Upper lobe of right lung (tissue), 1 donor: ENCODE measurements at regions not wholly inside any gene's neighbourhood (a gene's known extent, or its start where the extent isn't known, plus 50 kb on each side); places are given as distances from the start of the nearest gene placed in this dataset.
"Not testable (repeated sequence)": the region's sequence is repeated elsewhere in the genome, so short reads cannot be mapped to it uniquely, and the experiment has no call there.

Experiments used
- ATAC-seq: fragments of 200-7000 bp; cut with Tn5 transposase; one replicate; pipeline ENCODE4 v1.9.1; 2020; ENCODE audit warnings: mild to moderate bottlenecking, moderate library complexity
- DNase-seq: peaks from one replicate; pipeline ENCODE4 v3.0.0-alpha.2; 2020
- H3K27ac ChIP-seq: fragments of 200-600 bp; one replicate; pipeline ENCODE4 v1.8.0; 2022
- H3K27me3 ChIP-seq: fragments of 200-600 bp; one replicate; pipeline ENCODE4 v1.8.0; 2022; ENCODE audit warnings: mild to moderate bottlenecking
- H3K36me3 ChIP-seq: fragments of 200-600 bp; one replicate; pipeline ENCODE4 v1.8.0; 2022
- H3K4me1 ChIP-seq: fragments of 200-600 bp; one replicate; pipeline ENCODE4 v1.8.0; 2022
- H3K4me3 ChIP-seq: fragments of 200-600 bp; one replicate; pipeline ENCODE4 v1.8.0; 2022; ENCODE audit warnings: mild to moderate bottlenecking
- H3K9me3 ChIP-seq: fragments of 200-600 bp; one replicate; pipeline ENCODE4 v1.8.0; 2022
- intact Hi-C: fragments of 100-400 bp; cut with DNase I; formaldehyde crosslinking; loops from one replicate; pipeline ENCODE4 v1.11.0; 2022
- TF ChIP-seq, protein P1 (sequence below): fragments of 200-600 bp; IDR thresholded peaks from one replicate; pipeline ENCODE4 v1.8.0; 2022; ENCODE audit warnings: antibody characterized with exemption
- donor health status: DM: no; HTN: yes; CAD: no; lungs with severe emphysema.

DNA sequence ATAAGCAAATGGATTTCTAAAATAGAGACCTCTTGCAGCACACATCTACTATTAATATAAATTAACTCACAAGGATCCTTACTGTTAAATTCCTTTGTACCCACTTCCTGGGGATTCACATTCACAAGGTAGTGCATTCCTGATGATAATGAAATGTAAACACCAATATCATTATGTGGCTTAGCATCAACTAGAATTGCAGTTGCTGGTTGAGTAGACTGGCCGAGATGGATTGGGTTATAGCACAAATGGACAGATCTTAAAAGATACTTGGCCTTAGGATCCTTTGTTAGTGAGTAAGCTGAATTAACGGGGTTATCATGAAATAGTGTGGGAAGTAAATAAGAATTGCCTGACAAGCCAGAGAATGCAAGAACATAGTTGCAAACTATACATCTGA is 369.1 kb downstream of the AEBP2 start:
- H3K27me3 ChIP-seq = no peaks in the 10 kb centered on the region
- TF ChIP-seq, protein P1, sequence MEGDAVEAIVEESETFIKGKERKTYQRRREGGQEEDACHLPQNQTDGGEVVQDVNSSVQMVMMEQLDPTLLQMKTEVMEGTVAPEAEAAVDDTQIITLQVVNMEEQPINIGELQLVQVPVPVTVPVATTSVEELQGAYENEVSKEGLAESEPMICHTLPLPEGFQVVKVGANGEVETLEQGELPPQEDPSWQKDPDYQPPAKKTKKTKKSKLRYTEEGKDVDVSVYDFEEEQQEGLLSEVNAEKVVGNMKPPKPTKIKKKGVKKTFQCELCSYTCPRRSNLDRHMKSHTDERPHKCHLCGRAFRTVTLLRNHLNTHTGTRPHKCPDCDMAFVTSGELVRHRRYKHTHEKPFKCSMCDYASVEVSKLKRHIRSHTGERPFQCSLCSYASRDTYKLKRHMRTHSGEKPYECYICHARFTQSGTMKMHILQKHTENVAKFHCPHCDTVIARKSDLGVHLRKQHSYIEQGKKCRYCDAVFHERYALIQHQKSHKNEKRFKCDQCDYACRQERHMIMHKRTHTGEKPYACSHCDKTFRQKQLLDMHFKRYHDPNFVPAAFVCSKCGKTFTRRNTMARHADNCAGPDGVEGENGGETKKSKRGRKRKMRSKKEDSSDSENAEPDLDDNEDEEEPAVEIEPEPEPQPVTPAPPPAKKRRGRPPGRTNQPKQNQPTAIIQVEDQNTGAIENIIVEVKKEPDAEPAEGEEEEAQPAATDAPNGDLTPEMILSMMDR = no peak
- intact Hi-C loops = no loop called here
- no peaks in the 10 kb centered on the region for H3K4me1 ChIP-seq
- no peaks in the 10 kb centered on the region for H3K9me3 ChIP-seq
- no peak for DNase-seq
- no peak overlapping the region for H3K4me3 ChIP-seq
- ATAC-seq = no peak
- H3K36me3 ChIP-seq = no peaks in the 10 kb centered on the region
- no peak overlapping the region for H3K27ac ChIP-seq

DNA sequence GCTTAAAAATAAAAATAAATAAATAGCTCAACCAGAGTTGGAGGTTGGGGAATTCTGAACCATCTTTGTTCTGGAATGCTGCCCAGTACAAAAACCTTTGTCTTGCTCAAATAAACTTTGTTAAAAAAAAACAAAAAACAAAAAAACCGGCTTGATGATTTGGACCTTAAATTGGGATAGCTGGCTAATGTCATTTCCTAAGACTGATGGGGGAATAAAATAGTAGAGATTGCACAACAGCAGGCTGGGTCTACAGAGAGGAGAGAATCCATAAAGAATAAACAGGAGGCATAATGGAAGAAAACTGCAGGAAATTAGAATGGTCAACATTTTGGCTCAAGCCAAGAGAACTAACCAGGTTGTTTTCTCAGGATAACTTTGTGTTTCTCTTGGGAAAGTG is 370.9 kb downstream of the AEBP2 start:
- ATAC-seq (no peak), DNase-seq (no peak)
- H3K4me3 ChIP-seq = no peak overlapping the region
- intact Hi-C loops = no loop called here
- no peaks in the 10 kb centered on the region for H3K27me3 ChIP-seq
- no peaks in the 10 kb centered on the region for H3K36me3 ChIP-seq
- TF ChIP-seq, protein P1 = no peak
- no peaks in the 10 kb centered on the region for H3K4me1 ChIP-seq
- no peak overlapping the region for H3K27ac ChIP-seq
- H3K9me3 ChIP-seq = no peaks in the 10 kb centered on the region

DNA sequence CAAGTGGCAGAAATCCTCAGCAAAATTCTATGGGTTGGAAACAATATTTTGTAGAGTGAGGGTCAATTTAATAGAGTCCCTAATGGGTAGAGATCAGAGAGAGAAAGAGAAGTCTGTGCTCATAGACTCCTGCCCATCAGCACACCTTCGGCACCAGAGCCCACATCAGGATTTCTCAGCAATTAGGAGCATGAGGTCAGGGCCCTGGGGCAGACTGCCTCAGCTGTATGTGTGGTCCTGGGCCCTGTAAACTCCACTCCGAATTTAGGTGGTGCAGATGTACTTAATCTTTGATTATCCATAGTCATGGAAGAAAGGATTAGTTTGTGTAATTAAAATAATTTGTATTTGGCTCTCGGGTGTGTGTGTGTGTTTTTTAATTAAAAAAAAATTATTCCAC is 372.6 kb downstream of the AEBP2 start:
- H3K27ac ChIP-seq = no peak overlapping the region
- intact Hi-C loops = no loop called here
- TF ChIP-seq, protein P1 = no peak
- ATAC-seq (no peak), DNase-seq (no peak)
- no peaks in the 10 kb centered on the region for H3K36me3 ChIP-seq
- H3K4me1 ChIP-seq = no peaks in the 10 kb centered on the region
- H3K4me3 ChIP-seq = no peak overlapping the region
- H3K27me3 ChIP-seq = no peaks in the 10 kb centered on the region
- H3K9me3 ChIP-seq = no peaks in the 10 kb centered on the region

DNA sequence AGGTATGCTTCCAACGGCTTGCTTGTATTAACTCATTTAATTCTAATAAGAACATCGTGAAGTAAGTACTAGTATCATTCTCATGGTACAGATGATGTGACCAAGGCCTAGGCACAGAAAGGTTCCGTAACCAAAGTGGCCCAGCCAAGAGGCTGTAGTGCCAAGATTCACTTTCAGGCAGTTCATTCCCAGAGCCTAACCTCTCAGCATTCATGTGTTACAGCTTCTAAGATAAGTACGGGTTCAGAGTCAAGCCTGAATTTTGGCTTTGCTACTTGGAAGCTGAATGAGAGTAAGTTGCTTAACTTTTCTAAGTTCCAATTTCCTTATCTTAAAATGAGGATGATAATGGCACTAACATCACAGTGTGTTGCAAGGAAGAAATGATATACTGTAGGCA is 379.9 kb downstream of the AEBP2 start:
- ATAC-seq (peak; percentile 36), DNase-seq (no peak)
- TF ChIP-seq, protein P1 = no peak
- H3K27ac ChIP-seq = no peak overlapping the region
- no peak overlapping the region for H3K4me3 ChIP-seq
- H3K4me1 ChIP-seq = no peaks in the 10 kb centered on the region
- intact Hi-C loops = no loop called here
- H3K27me3 ChIP-seq = no peaks in the 10 kb centered on the region
- H3K36me3 ChIP-seq = no peaks in the 10 kb centered on the region
- no peaks in the 10 kb centered on the region for H3K9me3 ChIP-seq

DNA sequence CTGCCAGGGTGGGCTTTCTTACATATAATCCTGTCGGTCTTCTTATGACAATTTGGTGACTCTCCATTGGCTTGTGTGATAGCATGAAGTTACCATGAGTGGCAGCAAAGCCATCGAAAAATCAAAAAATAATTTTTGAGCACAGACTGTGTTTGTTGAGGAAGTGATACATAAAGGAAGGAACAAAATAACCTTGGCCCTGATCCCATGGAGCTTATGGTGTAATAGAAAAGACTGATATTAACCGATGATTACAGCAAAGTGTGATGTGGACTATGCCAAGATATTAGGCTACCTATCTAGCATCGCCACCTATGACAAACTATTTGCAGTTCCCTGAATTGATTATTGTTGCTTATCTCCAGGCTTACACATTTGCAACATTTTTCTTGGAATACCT is 383.2 kb downstream of the AEBP2 start:
- Histone ChIP-seq H3K27ac (no peak overlapping the region), H3K27me3 (no peaks in the 10 kb centered on the region), H3K4me1 (no peaks in the 10 kb centered on the region), H3K9me3 (no peaks in the 10 kb centered on the region), H3K4me3 (no peak overlapping the region), H3K36me3 (no peaks in the 10 kb centered on the region)
- intact Hi-C loops = no loop called here
- no peak for ATAC-seq
- no peak for DNase-seq
- TF ChIP-seq, protein P1 = no peak

GRCh38 chr12:19823326-19823725 is 384.0 kb downstream of the AEBP2 start:
- DNase-seq, ATAC-seq, intact Hi-C loops, H3K27ac ChIP-seq, H3K27me3 ChIP-seq, H3K4me1 ChIP-seq, H3K9me3 ChIP-seq, H3K36me3 ChIP-seq, H3K4me3 ChIP-seq: not testable (repeated sequence)
